Adrenal gland (tissue), 5 donors: ENCODE measurements at regions not wholly inside any gene's neighbourhood (a gene's known extent, or its start where the extent isn't known, plus 50 kb on each side); places are given as distances from the start of the nearest gene placed in this dataset.
"Not testable (repeated sequence)": the region's sequence is repeated elsewhere in the genome, so short reads cannot be mapped to it uniquely, and the experiment has no call there.

Experiments used
- POLR2A ChIP-seq, 2 donors: fragments of 450-650 bp; IDR thresholded peaks; one replicate each; pipeline ENCODE4 v1.6.1; 2017; ENCODE audit warnings: antibody characterized with exemption in 2 of 2, mild to moderate bottlenecking in 2 of 2, moderate library complexity in 1 of 2
- TF ChIP-seq, protein P1 (sequence below), 6 experiments: fragments of 450-650 bp in 4 of 6; fragments of 200-600 bp in 2 of 6; sonication (generic) in 1 of 6; IDR thresholded peaks; 1 replicate in 5 of 6; 2 replicates in 1 of 6; pipeline versions ENCODE4 v1.5.1 to v1.8.0; 2016 to 2021; ENCODE audit warnings: antibody characterized with exemption in 6 of 6, mild to moderate bottlenecking in 2 of 6, moderate library complexity in 1 of 6
- donor health status: DM: no; HTN: no; CAD: no.

DNA sequence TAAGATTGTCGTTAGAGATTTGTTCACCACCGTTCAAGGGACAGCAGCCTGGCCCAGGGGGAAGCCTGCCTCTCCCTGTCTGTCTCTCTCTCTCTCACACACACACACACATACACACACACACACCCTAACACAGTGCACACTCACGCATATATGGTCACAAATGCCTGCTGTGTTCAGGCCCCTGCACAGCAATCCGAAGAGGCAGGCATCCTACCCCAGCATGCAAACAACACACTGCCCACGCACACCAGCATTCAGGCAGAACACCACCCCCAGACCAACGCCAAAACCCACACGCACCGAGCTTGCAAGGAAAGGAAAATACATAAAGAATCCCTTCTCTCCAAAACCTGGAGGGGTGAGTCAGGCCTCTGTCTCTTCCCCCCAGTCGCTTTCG lies 111.6 kb upstream of the FOXD4L5 start:
- TF ChIP-seq, protein P1, sequence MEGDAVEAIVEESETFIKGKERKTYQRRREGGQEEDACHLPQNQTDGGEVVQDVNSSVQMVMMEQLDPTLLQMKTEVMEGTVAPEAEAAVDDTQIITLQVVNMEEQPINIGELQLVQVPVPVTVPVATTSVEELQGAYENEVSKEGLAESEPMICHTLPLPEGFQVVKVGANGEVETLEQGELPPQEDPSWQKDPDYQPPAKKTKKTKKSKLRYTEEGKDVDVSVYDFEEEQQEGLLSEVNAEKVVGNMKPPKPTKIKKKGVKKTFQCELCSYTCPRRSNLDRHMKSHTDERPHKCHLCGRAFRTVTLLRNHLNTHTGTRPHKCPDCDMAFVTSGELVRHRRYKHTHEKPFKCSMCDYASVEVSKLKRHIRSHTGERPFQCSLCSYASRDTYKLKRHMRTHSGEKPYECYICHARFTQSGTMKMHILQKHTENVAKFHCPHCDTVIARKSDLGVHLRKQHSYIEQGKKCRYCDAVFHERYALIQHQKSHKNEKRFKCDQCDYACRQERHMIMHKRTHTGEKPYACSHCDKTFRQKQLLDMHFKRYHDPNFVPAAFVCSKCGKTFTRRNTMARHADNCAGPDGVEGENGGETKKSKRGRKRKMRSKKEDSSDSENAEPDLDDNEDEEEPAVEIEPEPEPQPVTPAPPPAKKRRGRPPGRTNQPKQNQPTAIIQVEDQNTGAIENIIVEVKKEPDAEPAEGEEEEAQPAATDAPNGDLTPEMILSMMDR (IDR thresholded peaks at IDR 0.05), result not testable (repeated sequence)
- TF ChIP-seq POLR2A (IDR thresholded peaks at IDR 0.05), result not testable (repeated sequence)
